K562 (cell line): ENCODE measurements at regions not wholly inside any gene's neighbourhood (a gene's known extent, or its start where the extent isn't known, plus 50 kb on each side); places are given as distances from the start of the nearest gene placed in this dataset.
A peak's percentile ranks its signal among the peaks of the same experiment; 100 is the strongest.

Source experiments
- ATAC-seq: fragments of 200-7000 bp; cut with Tn5 transposase; 3 replicates; pipeline ENCODE4 v1.9.1; 2020; ENCODE audit warnings: moderate library complexity
- BruUV-seq: library from RNA; stranded (reverse); fragments of 400-500 nt; replicated peaks from 2 replicates; lab custom pipeline; 2021; lab: Mats Ljungman, UMichigan
- CTCF ChIA-PET: fragments of 300-600 bp; formaldehyde crosslinking; extraction: SDS; loops from one replicate; lab custom pipeline; 2021; ENCODE audit warnings: low intra/inter-chr PET ratio; lab: Yijun Ruan, JAX
- POLR2A ChIA-PET: fragments of 300-600, 350-650 bp; sonication (Branson Sonifier 250); formaldehyde crosslinking; extraction: SDS; loops from one replicate; lab custom pipeline; 2021; ENCODE audit warnings: antibody characterized with exemption, inconsistent platforms; lab: Yijun Ruan, JAX
- DNase-seq, 4 experiments: peaks; one replicate each; pipeline versions ENCODE4 v3.0.0 to v3.0.0-alpha.2; 2011 to 2018; ENCODE audit warnings: low spot score in 3 of 4, mixed read lengths in 3 of 4; ENCODE audit errors: extremely low read depth in 1 of 4
- FAIRE-seq: peaks from 2 replicates; lab custom pipeline; 2011; peaks lifted over from hg19 to GRCh38; lab: Jason Lieb, UNC
- H2AFZ ChIP-seq: 2 replicates; pipeline ENCODE4 v1.6.0; 2011; ENCODE audit warnings: low read depth, low read length, control low read depth, inconsistent platforms
- H3K27ac ChIP-seq: fragments of 200-600 bp; 3 replicates; pipeline ENCODE4 v1.8.0; 2011; ENCODE audit warnings: low read depth, mild to moderate bottlenecking, control low read depth, inconsistent platforms, low read length, moderate library complexity, mixed read lengths; ENCODE audit errors: extremely low read depth
- H3K27me3 ChIP-seq, 2 experiments: fragments of 300-600 bp in 1 of 2; 2 replicates in 1 of 2; 3 replicates in 1 of 2; pipeline versions ENCODE4 v1.6.0 to v1.8.0; 2011; ENCODE audit warnings: inconsistent platforms in 2 of 2, low read length in 2 of 2, mild to moderate bottlenecking in 1 of 2, mixed read lengths in 1 of 2, moderate library complexity in 1 of 2; ENCODE audit not compliant: control insufficient read depth in 2 of 2, insufficient read depth in 2 of 2
- H3K36me3 ChIP-seq: fragments of 300-600 bp; 3 replicates; pipeline ENCODE4 v1.8.0; 2011; ENCODE audit warnings: mild to moderate bottlenecking, low read length, inconsistent platforms; ENCODE audit not compliant: control insufficient read depth, insufficient read depth
- H3K4me1 ChIP-seq, 2 experiments: fragments of 200-600 bp in 1 of 2; replicated peaks in 1 of 2; 2 replicates in 1 of 2; 3 replicates in 1 of 2; pipeline versions ENCODE4 v1.5.1 to v1.8.0; 2011; ENCODE audit warnings: inconsistent platforms in 2 of 2, low read length in 2 of 2, mild to moderate bottlenecking in 1 of 2, mixed read lengths in 1 of 2, moderate library complexity in 1 of 2; ENCODE audit not compliant: control insufficient read depth in 2 of 2, insufficient read depth in 2 of 2
- H3K4me2 ChIP-seq: 2 replicates; pipeline ENCODE4 v1.6.1; 2011; ENCODE audit warnings: low read length, control low read depth, inconsistent platforms, mixed read lengths; ENCODE audit not compliant: insufficient read depth
- H3K4me3 ChIP-seq: fragments of 200-600 bp; sonication (generic), shearing (Covaris generic); 2 replicates; pipeline ENCODE4 v1.5.1; 2016; ENCODE audit warnings: control low read depth, inconsistent platforms
- H3K79me2 ChIP-seq: fragments of 200-600 bp; 3 replicates; pipeline ENCODE4 v1.8.0; 2011; ENCODE audit warnings: low read length, inconsistent platforms; ENCODE audit not compliant: control insufficient read depth, insufficient read depth
- H3K9ac ChIP-seq, 2 experiments: 2 replicates each; pipeline versions ENCODE4 v1.6.0 to v1.6.1; 2011; ENCODE audit warnings: low read depth in 2 of 2, low read length in 2 of 2, control low read depth in 1 of 2, inconsistent platforms in 1 of 2, mild to moderate bottlenecking in 1 of 2, mixed read lengths in 1 of 2; ENCODE audit not compliant: insufficient read depth in 1 of 2
- H3K9me1 ChIP-seq: one replicate; pipeline ENCODE4 v1.6.0; 2011; ENCODE audit warnings: inconsistent platforms, mild to moderate bottlenecking, low read length, moderate library complexity; ENCODE audit not compliant: control insufficient read depth, insufficient read depth
- H3K9me3 ChIP-seq: replicated peaks from 2 replicates; pipeline ENCODE4 v1.5.1; 2011; ENCODE audit warnings: low read depth, low read length, inconsistent platforms; ENCODE audit not compliant: control insufficient read depth, insufficient read depth
- H4K20me1 ChIP-seq: replicated peaks from 2 replicates; pipeline ENCODE4 v1.6.1; 2011; ENCODE audit warnings: low read length, inconsistent platforms, mixed read lengths; ENCODE audit not compliant: control insufficient read depth, insufficient read depth
- ELF1 ChIP-seq: fragments of 200-800 bp; sonication (Bioruptor generic); IDR thresholded peaks from 2 replicates; pipeline ENCODE4 v1.6.1; 2016; ENCODE audit warnings: missing genetic modification characterization, missing compliant biosample characterization
- PKNOX1 ChIP-seq: fragments of 450-650 bp; IDR thresholded peaks from 2 replicates; pipeline ENCODE4 v1.6.1; 2016
- WGBS: fragments of 100-300 bp; shearing (Covaris generic); methylation state at CpG from one replicate; pipeline ENCODE4 v1.1.6; 2016; ENCODE audit warnings: low coverage, mixed read lengths; ENCODE audit not compliant: insufficient coverage; ENCODE audit errors: missing lambda C conversion rate; 5-methylcytosine and 5-hydroxymethylcytosine counted together
- in situ Hi-C: fragments of 300-500 bp; cut with MboI; formaldehyde crosslinking; loops from 4 replicates; pipeline ENCODE4 v1.15.0; 2018; ENCODE audit warnings: inconsistent platforms, mixed read lengths
- intact Hi-C: fragments of 100-400 bp; cut with micrococcal nuclease; formaldehyde crosslinking; loops from 2 replicates; pipeline ENCODE4 v1.14.2; 2022

- no peak overlapping the region for H3K27ac ChIP-seq
- TF ChIP-seq PKNOX1 = no peak
- no peak for TF ChIP-seq ELF1 (tag)
- peak overlapping the region; percentile 47; the same call in 1 of the 2 replicates for H3K4me3 ChIP-seq
- H4K20me1 ChIP-seq = 0 out of 2 replicates have a peak, but pooled peaks cover 3% of the 10 kb centered on the region
- H3K9me1 ChIP-seq = no peaks in the 10 kb centered on the region
- in situ Hi-C loops (loop anchor here (10.0 kb wide), 1 partner anchor 225 kb away; no protein-coding TSS in a partner anchor), intact Hi-C loops (loop anchor here (5.0 to 10.0 kb wide), 3 partner anchors 222 to 272 kb away; partner anchors contain the start of gene API5)
- H3K4me2 ChIP-seq = peak overlapping the region; percentile 62
- ATAC-seq = no peak; the same call in 2 of the 3 replicates
- no peak for FAIRE-seq
- ChIA-PET CTCF (interaction anchor here (0.6 kb wide), 1 partner anchor 249 kb away, joined by 6 read pairs; no protein-coding TSS in a partner anchor), POLR2A (interaction anchor here (0.7 kb wide), 1 partner anchor 296 kb away, joined by 3 read pairs; no protein-coding TSS in a partner anchor)
- H3K9ac ChIP-seq = peak overlapping the region in 1 of 2 experiments; percentile 81; a peak in 2 of 4 replicates
- H3K79me2 ChIP-seq = no peaks in the 10 kb centered on the region
- DNase-seq = peak in 2 of 4 experiments; percentile 17 to 22
- peaks cover 27 to 86% of the 10 kb centered on the region in 2 experiments for H3K27me3 ChIP-seq
- no peaks in the 10 kb centered on the region for H3K36me3 ChIP-seq
- no peak overlapping the region for H2AFZ ChIP-seq
- H3K9me3 ChIP-seq = no peaks in the 10 kb centered on the region
- no CpG with 5 or more reads among the region's 5 CpGs for WGBS
- peaks cover 0 to 26% of the 10 kb centered on the region in 2 experiments; a peak in 3 of 5 replicates for H3K4me1 ChIP-seq
- BruUV-seq = no TSS peak
Observed at GRCh38 chr11:43579919-43580276, 100.6 kb upstream of the HSD17B12 start.
